K562 (cell line): ENCODE measurements at regions not wholly inside any gene's neighbourhood (a gene's known extent, or its start where the extent isn't known, plus 50 kb on each side); places are given as distances from the start of the nearest gene placed in this dataset.

Experiments used
- ATAC-seq: fragments of 200-7000 bp; cut with Tn5 transposase; 3 replicates; pipeline ENCODE4 v1.9.1; 2020; ENCODE audit warnings: moderate library complexity
- BruUV-seq: library from RNA; stranded (reverse); fragments of 400-500 nt; replicated peaks from 2 replicates; lab custom pipeline; 2021; lab: Mats Ljungman, UMichigan
- CTCF ChIA-PET: fragments of 300-600 bp; formaldehyde crosslinking; extraction: SDS; loops from one replicate; lab custom pipeline; 2021; ENCODE audit warnings: low intra/inter-chr PET ratio; lab: Yijun Ruan, JAX
- POLR2A ChIA-PET: fragments of 300-600, 350-650 bp; sonication (Branson Sonifier 250); formaldehyde crosslinking; extraction: SDS; loops from one replicate; lab custom pipeline; 2021; ENCODE audit warnings: antibody characterized with exemption, inconsistent platforms; lab: Yijun Ruan, JAX
- DNase-seq, 4 experiments: peaks; one replicate each; pipeline versions ENCODE4 v3.0.0 to v3.0.0-alpha.2; 2011 to 2018; ENCODE audit warnings: low spot score in 3 of 4, mixed read lengths in 3 of 4; ENCODE audit errors: extremely low read depth in 1 of 4
- FAIRE-seq: peaks from 2 replicates; lab custom pipeline; 2011; peaks lifted over from hg19 to GRCh38; lab: Jason Lieb, UNC
- H2AFZ ChIP-seq: 2 replicates; pipeline ENCODE4 v1.6.0; 2011; ENCODE audit warnings: low read depth, low read length, control low read depth, inconsistent platforms
- H3K27ac ChIP-seq: fragments of 200-600 bp; 3 replicates; pipeline ENCODE4 v1.8.0; 2011; ENCODE audit warnings: low read depth, mild to moderate bottlenecking, control low read depth, inconsistent platforms, low read length, moderate library complexity, mixed read lengths; ENCODE audit errors: extremely low read depth
- H3K27me3 ChIP-seq, 2 experiments: fragments of 300-600 bp in 1 of 2; 2 replicates in 1 of 2; 3 replicates in 1 of 2; pipeline versions ENCODE4 v1.6.0 to v1.8.0; 2011; ENCODE audit warnings: inconsistent platforms in 2 of 2, low read length in 2 of 2, mild to moderate bottlenecking in 1 of 2, mixed read lengths in 1 of 2, moderate library complexity in 1 of 2; ENCODE audit not compliant: control insufficient read depth in 2 of 2, insufficient read depth in 2 of 2
- H3K36me3 ChIP-seq: fragments of 300-600 bp; 3 replicates; pipeline ENCODE4 v1.8.0; 2011; ENCODE audit warnings: mild to moderate bottlenecking, low read length, inconsistent platforms; ENCODE audit not compliant: control insufficient read depth, insufficient read depth
- H3K4me1 ChIP-seq, 2 experiments: fragments of 200-600 bp in 1 of 2; replicated peaks in 1 of 2; 2 replicates in 1 of 2; 3 replicates in 1 of 2; pipeline versions ENCODE4 v1.5.1 to v1.8.0; 2011; ENCODE audit warnings: inconsistent platforms in 2 of 2, low read length in 2 of 2, mild to moderate bottlenecking in 1 of 2, mixed read lengths in 1 of 2, moderate library complexity in 1 of 2; ENCODE audit not compliant: control insufficient read depth in 2 of 2, insufficient read depth in 2 of 2
- H3K4me2 ChIP-seq: 2 replicates; pipeline ENCODE4 v1.6.1; 2011; ENCODE audit warnings: low read length, control low read depth, inconsistent platforms, mixed read lengths; ENCODE audit not compliant: insufficient read depth
- H3K4me3 ChIP-seq: fragments of 200-600 bp; sonication (generic), shearing (Covaris generic); 2 replicates; pipeline ENCODE4 v1.5.1; 2016; ENCODE audit warnings: control low read depth, inconsistent platforms
- H3K79me2 ChIP-seq: fragments of 200-600 bp; 3 replicates; pipeline ENCODE4 v1.8.0; 2011; ENCODE audit warnings: low read length, inconsistent platforms; ENCODE audit not compliant: control insufficient read depth, insufficient read depth
- H3K9ac ChIP-seq, 2 experiments: 2 replicates each; pipeline versions ENCODE4 v1.6.0 to v1.6.1; 2011; ENCODE audit warnings: low read depth in 2 of 2, low read length in 2 of 2, control low read depth in 1 of 2, inconsistent platforms in 1 of 2, mild to moderate bottlenecking in 1 of 2, mixed read lengths in 1 of 2; ENCODE audit not compliant: insufficient read depth in 1 of 2
- H3K9me1 ChIP-seq: one replicate; pipeline ENCODE4 v1.6.0; 2011; ENCODE audit warnings: inconsistent platforms, mild to moderate bottlenecking, low read length, moderate library complexity; ENCODE audit not compliant: control insufficient read depth, insufficient read depth
- H3K9me3 ChIP-seq: replicated peaks from 2 replicates; pipeline ENCODE4 v1.5.1; 2011; ENCODE audit warnings: low read depth, low read length, inconsistent platforms; ENCODE audit not compliant: control insufficient read depth, insufficient read depth
- H4K20me1 ChIP-seq: replicated peaks from 2 replicates; pipeline ENCODE4 v1.6.1; 2011; ENCODE audit warnings: low read length, inconsistent platforms, mixed read lengths; ENCODE audit not compliant: control insufficient read depth, insufficient read depth
- EWSR1 ChIP-seq: fragments of 450-650 bp; IDR thresholded peaks from 2 replicates; pipeline ENCODE4 v1.6.1; 2018; ENCODE audit warnings: borderline replicate concordance, mild to moderate bottlenecking, low read depth, moderate library complexity; ENCODE audit not compliant: partially characterized antibody
- FOXA1 ChIP-seq: fragments of 450-650 bp; IDR thresholded peaks from 2 replicates; pipeline ENCODE4 v1.6.1; 2016; ENCODE audit warnings: mild to moderate bottlenecking, borderline replicate concordance
- MTA2 ChIP-seq: fragments of 450-650 bp; IDR thresholded peaks from 2 replicates; pipeline ENCODE4 v1.6.1; 2016; ENCODE audit warnings: low read depth
- POLR2AphosphoS2 ChIP-seq: IDR thresholded peaks from 2 replicates; pipeline ENCODE4 v1.6.1; 2012; ENCODE audit warnings: low read length, improper control_type of control experiment
- SETDB1 ChIP-seq: IDR thresholded peaks from one replicate; pipeline ENCODE4 v1.6.1; 2012; ENCODE audit warnings: low read length, control low read depth, inconsistent platforms
- SMAD4 ChIP-seq: fragments of 250-450 bp; sonication (Bioruptor Pico); conservative IDR thresholded peaks from 2 replicates; pipeline ENCODE4 v1.8.0; 2021; ENCODE audit warnings: inconsistent platforms, mild to moderate bottlenecking, moderate library complexity
- THRAP3 ChIP-seq: fragments of 450-650 bp; IDR thresholded peaks from 2 replicates; pipeline ENCODE4 v1.6.1; 2016; ENCODE audit warnings: mild to moderate bottlenecking, inconsistent platforms, borderline replicate concordance
- ZBTB1 ChIP-seq: sonication (generic); formaldehyde crosslinking; IDR thresholded peaks from 2 replicates; pipeline ENCODE4 v1.8.1; 2023; ENCODE audit warnings: missing genetic modification reagents, low read depth, mild to moderate bottlenecking, borderline replicate concordance
- ZNF146 ChIP-seq: IDR thresholded peaks from one replicate; pipeline ENCODE4 v1.6.1; 2018; ENCODE audit warnings: missing compliant biosample characterization; ENCODE audit not compliant: unreplicated experiment
- ZNF212 ChIP-seq: fragments of 450-650 bp; formaldehyde crosslinking; IDR thresholded peaks from 2 replicates; pipeline ENCODE4 v1.4.0; 2020; ENCODE audit warnings: mild to moderate bottlenecking
- ZNF3 ChIP-seq: fragments of 250-450 bp; sonication (Bioruptor Pico); IDR thresholded peaks from 2 replicates; pipeline ENCODE4 v1.5.0; 2021; ENCODE audit warnings: mild to moderate bottlenecking, moderate library complexity
- ZNF707 ChIP-seq: fragments of 250-450 bp; sonication (Bioruptor Pico); conservative IDR thresholded peaks from 2 replicates; pipeline ENCODE4 v1.8.0; 2022; ENCODE audit warnings: inconsistent platforms, mild to moderate bottlenecking, moderate library complexity
- WGBS: fragments of 100-300 bp; shearing (Covaris generic); methylation state at CpG from one replicate; pipeline ENCODE4 v1.1.6; 2016; ENCODE audit warnings: low coverage, mixed read lengths; ENCODE audit not compliant: insufficient coverage; ENCODE audit errors: missing lambda C conversion rate; 5-methylcytosine and 5-hydroxymethylcytosine counted together
- in situ Hi-C: fragments of 300-500 bp; cut with MboI; formaldehyde crosslinking; loops from 4 replicates; pipeline ENCODE4 v1.15.0; 2018; ENCODE audit warnings: inconsistent platforms, mixed read lengths
- intact Hi-C: fragments of 100-400 bp; cut with micrococcal nuclease; formaldehyde crosslinking; loops from 2 replicates; pipeline ENCODE4 v1.14.2; 2022
- TF ChIP-seq, protein P1 (sequence below): sonication (generic); formaldehyde crosslinking; IDR thresholded peaks from 2 replicates; pipeline ENCODE4 v1.9.0; 2022; ENCODE audit warnings: mild to moderate bottlenecking, missing genetic modification reagents
- TF ChIP-seq, protein P2 (sequence below): fragments of 250-450 bp; sonication (Bioruptor Pico); IDR thresholded peaks from 2 replicates; pipeline ENCODE4 v1.5.0; 2021; ENCODE audit warnings: mild to moderate bottlenecking, borderline replicate concordance
- TF ChIP-seq, protein P3 (sequence below): IDR thresholded peaks from 2 replicates; pipeline ENCODE4 v1.6.1; 2014; ENCODE audit warnings: antibody characterized with exemption
- TF ChIP-seq, protein P4 (sequence below): fragments of 450-650 bp; IDR thresholded peaks from 2 replicates; pipeline ENCODE4 v1.6.1; 2016; ENCODE audit warnings: mild to moderate bottlenecking
- TF ChIP-seq, protein P5 (sequence below): fragments of 450-650 bp; formaldehyde crosslinking; IDR thresholded peaks from 2 replicates; pipeline ENCODE4 v1.4.0; 2022; ENCODE audit warnings: mild to moderate bottlenecking, moderate library complexity

DNA sequence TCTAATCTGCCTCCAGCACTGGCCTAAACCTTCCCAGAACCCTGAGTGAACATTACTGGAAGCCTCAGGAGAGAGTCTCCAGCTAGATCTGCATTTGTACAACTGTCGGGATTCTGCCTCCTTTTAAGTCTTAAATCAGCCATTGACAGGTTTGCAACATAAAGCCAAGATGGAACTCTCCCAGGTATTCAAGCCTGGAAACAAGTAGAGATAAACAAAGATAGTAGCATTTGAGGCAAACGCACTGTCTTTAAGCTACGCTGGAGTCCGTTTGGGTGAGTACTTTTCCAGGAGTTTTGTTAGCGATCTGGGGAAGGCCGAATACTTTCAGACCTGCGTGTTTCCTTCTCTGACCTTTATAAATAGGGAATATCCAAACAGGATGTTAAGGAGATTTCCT is 317.2 kb upstream of the FZD8 start:
- H3K9me3 ChIP-seq, result no peaks in the 10 kb centered on the region
- 0% methylated on average over 7 of the region's 7 CpGs for WGBS
- intact Hi-C loops (no loop called here), in situ Hi-C loops (no loop called here)
- ATAC-seq, result no peak
- no peaks in the 10 kb centered on the region for H3K9me1 ChIP-seq
- ChIA-PET POLR2A (no interaction called here), CTCF (no interaction called here)
- no TSS peak for BruUV-seq
- DNase-seq, result no peak
- H3K4me2 ChIP-seq, result no peak overlapping the region
- TF ChIP-seq ZNF146 (CRISPR knock-in tag) (no peak), POLR2AphosphoS2 (no peak), SMAD4 (CRISPR knock-in tag) (no peak), ZNF707 (no peak), THRAP3 (no peak), FOXA1 (no peak), MTA2 (no peak), ZNF3 (CRISPR knock-in tag) (no peak), ZBTB1 (no peak), SETDB1 (no peak), ZNF212 (no peak), EWSR1 (no peak)
- TF ChIP-seq, protein P1, sequence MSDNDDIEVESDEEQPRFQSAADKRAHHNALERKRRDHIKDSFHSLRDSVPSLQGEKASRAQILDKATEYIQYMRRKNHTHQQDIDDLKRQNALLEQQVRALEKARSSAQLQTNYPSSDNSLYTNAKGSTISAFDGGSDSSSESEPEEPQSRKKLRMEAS (CRISPR knock-in tag), result no peak
- TF ChIP-seq, protein P2, sequence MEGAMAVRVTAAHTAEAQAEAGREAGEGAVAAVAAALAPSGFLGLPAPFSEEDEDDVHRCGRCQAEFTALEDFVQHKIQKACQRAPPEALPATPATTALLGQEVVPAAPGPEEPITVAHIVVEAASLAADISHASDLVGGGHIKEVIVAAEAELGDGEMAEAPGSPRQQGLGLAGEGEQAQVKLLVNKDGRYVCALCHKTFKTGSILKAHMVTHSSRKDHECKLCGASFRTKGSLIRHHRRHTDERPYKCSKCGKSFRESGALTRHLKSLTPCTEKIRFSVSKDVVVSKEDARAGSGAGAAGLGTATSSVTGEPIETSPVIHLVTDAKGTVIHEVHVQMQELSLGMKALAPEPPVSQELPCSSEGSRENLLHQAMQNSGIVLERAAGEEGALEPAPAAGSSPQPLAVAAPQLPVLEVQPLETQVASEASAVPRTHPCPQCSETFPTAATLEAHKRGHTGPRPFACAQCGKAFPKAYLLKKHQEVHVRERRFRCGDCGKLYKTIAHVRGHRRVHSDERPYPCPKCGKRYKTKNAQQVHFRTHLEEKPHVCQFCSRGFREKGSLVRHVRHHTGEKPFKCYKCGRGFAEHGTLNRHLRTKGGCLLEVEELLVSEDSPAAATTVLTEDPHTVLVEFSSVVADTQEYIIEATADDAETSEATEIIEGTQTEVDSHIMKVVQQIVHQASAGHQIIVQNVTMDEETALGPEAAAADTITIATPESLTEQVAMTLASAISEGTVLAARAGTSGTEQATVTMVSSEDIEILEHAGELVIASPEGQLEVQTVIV (CRISPR knock-in tag), result no peak
- TF ChIP-seq, protein P3, sequence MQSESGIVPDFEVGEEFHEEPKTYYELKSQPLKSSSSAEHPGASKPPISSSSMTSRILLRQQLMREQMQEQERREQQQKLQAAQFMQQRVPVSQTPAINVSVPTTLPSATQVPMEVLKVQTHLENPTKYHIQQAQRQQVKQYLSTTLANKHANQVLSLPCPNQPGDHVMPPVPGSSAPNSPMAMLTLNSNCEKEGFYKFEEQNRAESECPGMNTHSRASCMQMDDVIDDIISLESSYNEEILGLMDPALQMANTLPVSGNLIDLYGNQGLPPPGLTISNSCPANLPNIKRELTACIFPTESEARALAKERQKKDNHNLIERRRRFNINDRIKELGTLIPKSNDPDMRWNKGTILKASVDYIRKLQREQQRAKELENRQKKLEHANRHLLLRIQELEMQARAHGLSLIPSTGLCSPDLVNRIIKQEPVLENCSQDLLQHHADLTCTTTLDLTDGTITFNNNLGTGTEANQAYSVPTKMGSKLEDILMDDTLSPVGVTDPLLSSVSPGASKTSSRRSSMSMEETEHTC, result no peak
- TF ChIP-seq, protein P4, sequence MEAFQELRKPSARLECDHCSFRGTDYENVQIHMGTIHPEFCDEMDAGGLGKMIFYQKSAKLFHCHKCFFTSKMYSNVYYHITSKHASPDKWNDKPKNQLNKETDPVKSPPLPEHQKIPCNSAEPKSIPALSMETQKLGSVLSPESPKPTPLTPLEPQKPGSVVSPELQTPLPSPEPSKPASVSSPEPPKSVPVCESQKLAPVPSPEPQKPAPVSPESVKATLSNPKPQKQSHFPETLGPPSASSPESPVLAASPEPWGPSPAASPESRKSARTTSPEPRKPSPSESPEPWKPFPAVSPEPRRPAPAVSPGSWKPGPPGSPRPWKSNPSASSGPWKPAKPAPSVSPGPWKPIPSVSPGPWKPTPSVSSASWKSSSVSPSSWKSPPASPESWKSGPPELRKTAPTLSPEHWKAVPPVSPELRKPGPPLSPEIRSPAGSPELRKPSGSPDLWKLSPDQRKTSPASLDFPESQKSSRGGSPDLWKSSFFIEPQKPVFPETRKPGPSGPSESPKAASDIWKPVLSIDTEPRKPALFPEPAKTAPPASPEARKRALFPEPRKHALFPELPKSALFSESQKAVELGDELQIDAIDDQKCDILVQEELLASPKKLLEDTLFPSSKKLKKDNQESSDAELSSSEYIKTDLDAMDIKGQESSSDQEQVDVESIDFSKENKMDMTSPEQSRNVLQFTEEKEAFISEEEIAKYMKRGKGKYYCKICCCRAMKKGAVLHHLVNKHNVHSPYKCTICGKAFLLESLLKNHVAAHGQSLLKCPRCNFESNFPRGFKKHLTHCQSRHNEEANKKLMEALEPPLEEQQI, result no peak
- TF ChIP-seq, protein P5, sequence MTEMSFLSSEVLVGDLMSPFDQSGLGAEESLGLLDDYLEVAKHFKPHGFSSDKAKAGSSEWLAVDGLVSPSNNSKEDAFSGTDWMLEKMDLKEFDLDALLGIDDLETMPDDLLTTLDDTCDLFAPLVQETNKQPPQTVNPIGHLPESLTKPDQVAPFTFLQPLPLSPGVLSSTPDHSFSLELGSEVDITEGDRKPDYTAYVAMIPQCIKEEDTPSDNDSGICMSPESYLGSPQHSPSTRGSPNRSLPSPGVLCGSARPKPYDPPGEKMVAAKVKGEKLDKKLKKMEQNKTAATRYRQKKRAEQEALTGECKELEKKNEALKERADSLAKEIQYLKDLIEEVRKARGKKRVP (CRISPR knock-in tag), result no peak
- no peaks in the 10 kb centered on the region for H3K27me3 ChIP-seq
- H4K20me1 ChIP-seq, result no peaks in the 10 kb centered on the region
- H3K79me2 ChIP-seq, result no peaks in the 10 kb centered on the region
- no peak overlapping the region for H2AFZ ChIP-seq
- no peaks in the 10 kb centered on the region for H3K4me1 ChIP-seq
- no peak overlapping the region for H3K9ac ChIP-seq
- no peak for FAIRE-seq
- H3K27ac ChIP-seq, result no peak overlapping the region
- H3K36me3 ChIP-seq, result no peaks in the 10 kb centered on the region
- H3K4me3 ChIP-seq, result no peak overlapping the region
